Activated CD4-positive, CD25-positive, alpha-beta regulatory T cell (primary cell): ENCODE measurements at regions not wholly inside any gene's neighbourhood (a gene's known extent, or its start where the extent isn't known, plus 50 kb on each side); places are given as distances from the start of the nearest gene placed in this dataset.

ENCODE experiments used
- DNase-seq, 4 experiments: peaks; one replicate each; lab custom pipeline; 2025; lab: John Stamatoyannopoulos, UW

DNA sequence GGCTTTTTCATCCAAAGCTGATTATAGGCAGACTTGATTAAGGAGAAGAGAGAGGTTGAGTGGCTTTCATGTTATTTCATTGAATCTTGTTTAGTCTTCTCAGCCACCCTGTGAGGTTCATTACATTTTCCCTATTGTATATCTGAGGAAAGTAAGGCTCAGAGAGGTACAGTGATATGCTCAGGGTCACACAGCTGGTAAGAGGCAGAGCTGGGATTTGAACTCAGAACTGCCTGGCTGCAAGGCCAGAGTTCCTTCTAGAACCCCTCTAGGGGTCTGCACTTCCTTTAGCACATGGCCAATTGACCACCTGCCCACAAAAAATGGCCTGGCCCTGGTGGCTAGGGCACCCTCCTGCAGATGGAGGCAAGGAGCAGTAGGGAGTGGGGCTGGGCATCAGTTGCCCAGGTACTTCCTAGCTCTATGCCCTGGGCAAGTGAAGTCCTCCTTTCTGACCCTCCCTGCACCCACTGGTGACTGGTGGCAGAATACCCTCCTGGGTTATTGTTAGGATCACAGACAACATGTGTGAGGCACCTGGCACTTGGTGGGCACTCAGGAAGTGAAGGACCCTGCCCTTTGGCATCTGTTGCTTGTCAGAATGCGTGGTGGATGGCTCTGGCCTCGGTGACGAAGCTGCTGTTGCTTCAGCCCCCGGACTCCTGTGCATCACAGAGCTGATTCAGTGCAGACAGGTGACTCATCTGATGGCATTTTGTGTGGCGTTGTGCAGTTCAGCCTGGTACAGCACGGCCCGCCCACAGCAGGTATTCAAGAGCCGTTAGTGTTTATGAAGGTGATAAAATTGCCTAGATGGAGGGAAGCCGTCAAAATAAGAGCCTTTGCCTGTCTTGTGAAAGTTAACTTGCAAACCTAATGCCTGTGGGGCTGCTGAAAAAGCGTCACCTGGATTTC, 115.8 kb downstream of the SLC25A47 start:
- peak in 1 of 4 experiments; percentile 19 for DNase-seq

DNA sequence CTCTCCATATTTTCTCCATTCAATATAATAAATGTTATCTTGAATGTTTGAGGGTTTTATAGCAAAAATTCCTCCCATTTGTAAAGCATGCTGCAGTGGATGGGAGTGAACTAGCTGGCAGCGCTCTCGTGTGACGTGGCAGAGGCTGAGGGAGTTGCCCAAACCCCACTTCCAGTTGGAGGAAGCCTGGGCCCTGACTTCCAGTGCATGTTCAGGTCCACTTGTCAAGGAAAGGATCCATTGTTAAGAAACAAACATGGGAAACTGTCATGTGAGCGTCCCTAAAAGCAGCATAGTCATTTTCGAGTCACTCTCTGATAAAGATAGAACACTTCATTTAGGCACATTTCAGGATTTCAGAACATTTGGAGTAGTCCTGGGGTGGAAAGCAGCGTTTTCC, 116.6 kb downstream of the SLC25A47 start:
- DNase-seq = no peak

DNA sequence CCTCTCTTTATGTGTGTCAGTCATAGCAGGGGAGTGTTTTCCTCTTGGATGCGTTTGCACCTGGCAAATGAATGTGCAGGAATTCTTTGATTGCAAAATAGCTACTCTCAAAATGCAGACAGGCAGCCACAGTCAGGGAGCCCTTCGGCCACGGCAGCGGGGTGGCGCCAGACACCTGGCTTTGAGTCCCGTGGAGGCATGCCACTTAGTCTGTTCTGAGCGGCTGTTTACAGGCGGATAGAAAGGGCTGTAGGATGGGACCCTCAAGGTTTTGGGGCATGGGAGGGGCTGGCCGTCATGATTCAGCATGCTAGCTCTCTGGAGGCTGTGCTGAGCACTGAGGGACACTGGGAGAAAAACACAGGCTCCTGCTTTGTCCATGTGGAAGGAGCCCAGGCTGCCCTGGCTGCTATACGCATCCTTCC, 117.1 kb downstream of the SLC25A47 start:
- no peak for DNase-seq

DNA sequence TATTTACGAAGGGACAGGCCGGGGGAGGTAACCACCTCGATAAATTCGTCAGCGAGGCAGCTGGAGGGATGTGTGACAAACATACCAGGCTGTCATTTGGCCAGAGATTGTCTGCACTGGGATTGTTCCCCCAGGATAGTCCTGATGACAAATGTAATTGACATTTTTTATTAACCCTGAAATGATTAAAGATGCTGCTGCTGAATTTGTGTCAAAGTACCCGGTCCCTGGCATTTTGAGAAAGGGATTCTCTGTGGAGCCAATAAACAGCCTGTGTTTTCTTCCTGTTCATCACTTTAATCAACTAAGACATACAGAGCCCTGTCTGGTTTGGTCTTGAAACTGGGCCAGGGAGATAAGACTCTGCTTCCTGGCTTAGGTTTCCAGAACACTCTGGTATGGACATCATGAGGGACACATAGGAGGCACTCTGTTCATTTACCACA, 117.6 kb downstream of the SLC25A47 start:
- no peak for DNase-seq

DNA sequence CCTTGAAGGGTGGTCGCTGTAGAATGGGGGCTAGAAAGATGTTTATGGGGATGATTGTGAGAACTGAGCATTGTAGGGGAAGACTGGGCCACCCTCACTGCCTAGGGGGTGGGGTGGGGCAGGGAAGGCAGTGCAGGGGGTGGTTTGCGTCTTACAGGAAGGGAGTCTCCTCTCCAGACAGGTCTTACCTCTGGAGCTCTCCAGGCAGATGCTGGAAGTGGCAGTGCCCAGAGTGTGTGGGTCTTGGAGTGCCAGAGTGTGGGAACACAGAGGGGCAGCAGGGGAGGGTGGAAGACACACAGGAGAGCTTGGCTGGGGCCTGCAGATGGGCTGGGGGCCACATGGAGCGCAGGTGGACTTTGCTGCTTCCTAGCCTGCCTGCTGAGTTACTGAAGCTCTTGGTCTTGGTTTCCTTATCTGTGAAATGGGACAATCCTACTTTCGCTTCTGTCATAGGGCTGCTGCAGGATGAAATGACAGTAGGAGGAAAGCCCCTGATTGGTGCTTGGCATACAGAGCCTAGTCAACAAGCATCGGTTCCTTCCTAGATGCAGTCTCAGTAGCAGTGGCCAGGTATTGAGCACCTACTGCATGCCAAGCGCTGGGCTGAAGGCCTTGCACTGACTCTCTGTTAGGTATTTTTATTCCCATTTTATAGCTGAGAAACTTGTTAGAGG, 118.3 kb downstream of the SLC25A47 start:
- DNase-seq = no peak

DNA sequence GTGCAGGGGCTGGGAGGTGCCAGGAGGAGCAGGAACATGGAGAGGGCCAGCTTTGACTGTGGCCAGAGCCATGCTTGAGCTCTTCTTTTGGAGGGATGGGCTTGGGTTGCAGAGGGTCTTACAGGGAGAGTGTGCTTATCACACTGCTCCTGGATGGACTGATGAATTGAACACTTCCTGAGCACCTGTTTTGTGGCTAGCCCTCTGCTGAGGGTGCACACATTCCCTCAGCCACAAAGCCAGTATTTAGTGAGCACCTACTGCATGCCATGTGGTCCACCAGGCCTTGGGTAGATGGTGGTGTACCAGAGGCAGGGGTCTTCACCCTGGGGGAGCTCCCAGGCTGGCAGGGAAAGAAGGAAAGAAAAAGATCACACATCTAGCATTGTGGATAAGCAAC, 118.9 kb downstream of the SLC25A47 start:
- DNase-seq = no peak

DNA sequence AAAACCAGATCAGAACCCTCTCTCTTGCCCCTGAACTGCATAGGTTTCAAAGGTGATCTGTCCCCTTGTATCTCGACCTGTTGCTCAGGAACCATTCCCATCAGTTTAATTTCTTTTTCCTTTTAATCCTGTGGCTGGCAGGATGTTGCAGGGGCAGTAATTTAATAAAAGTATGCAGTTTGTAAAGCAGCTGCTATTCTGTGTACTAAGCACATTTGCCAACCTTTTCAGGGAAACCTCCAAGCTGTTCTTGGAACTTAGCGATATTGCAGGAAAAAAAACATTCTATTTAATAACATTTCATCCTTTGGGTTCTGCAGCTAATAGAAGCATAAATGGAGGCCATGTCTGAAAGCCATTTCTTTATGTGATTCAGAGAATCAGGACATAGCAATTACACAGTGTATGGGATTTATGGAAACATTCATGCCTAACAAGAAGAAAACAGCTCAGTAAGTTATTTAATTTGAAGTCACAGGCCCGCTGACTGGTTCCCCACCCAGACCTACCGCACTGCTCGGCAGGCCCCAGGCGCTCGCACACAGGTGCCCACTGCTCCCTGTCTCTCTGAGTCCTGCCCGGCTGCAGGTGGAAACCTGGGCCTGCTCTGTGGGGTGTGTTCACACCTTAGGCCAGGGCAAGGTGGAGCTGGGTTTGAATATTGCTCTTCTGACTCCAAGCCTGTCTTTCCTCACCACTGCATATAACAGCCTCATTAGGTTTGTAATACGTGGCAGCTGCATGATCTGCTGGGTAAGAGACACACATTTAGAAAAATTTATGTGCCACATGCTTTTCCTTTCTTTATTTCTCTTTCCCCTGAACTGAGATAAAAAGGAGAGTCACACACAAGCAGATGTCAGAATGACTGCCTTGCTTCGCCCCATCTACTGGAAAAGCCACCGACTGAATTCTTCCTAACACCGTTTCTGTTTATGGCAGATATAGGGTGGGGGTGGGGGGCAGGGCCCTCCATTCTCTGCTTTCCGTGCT, 119.7 kb downstream of the SLC25A47 start:
- no peak for DNase-seq

DNA sequence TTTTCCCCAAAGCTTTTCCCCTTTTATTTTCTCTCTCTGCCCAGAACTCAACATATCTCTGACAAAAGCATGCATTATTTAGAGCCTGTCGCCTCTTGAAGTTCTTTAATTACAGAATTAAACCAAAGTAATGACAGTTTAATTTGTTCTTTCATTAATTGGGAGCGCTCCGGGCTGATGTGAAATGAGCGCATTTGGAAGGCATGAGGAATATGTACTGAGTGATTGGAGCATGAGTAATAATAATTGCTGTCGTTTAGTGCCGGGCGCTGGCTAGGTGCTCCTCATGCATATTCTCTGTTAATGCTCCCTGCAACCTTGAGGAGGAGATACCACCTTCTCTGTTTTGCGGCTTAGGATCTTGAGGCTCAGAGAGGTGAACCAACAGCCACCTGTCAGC, 120.5 kb downstream of the SLC25A47 start:
- DNase-seq = no peak

DNA sequence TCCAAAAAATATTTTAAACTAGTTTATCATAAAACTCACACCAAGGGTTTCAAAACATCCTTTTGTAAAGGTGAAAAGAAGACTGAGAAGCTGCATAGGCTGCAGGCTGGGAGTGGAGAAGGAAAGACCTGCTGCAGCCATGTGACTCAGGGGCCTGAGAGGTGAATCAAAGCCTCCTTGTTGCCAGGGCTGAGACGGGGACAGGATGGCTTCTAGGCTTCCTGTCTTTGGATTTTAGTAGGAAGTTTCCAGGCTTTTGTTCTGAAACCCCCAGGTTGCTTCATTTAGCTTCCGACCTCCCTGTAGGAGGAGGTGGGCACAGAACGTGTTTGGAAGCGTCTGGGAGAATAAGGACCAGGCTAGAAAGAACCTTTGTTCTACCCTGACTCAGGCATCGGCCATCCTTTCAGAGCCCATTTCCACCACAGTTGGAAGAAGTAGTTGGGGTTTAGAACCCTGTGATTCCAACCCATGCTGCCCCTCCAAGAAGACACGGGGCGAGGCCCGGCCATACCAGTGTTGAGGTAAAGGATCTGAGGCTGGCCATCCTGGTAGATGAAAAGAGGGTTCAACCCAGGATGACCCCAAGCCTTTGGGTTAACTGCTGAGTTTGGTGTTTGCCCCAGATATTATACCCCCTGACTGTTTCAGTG, 122.4 kb downstream of the SLC25A47 start:
- DNase-seq = no peak

DNA sequence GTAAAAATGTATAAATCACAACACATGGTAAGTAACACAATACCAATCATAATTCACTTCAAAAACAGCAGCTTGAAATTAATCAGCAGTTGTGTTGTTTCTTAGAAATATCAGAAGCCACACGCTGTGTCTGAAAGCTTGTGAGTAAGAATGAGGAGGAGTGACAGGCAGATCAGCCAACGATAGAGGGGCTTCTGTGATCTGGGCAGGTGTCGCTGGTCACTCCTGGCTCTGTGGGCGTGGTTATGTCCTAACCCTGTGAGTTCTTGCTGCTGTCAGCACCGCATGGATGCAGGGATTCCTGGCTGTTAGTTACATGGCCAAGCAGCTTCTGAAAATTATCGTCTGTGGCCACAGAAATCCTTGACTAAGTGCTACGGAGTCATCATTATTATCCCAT, 123.4 kb downstream of the SLC25A47 start:
- no peak for DNase-seq

DNA sequence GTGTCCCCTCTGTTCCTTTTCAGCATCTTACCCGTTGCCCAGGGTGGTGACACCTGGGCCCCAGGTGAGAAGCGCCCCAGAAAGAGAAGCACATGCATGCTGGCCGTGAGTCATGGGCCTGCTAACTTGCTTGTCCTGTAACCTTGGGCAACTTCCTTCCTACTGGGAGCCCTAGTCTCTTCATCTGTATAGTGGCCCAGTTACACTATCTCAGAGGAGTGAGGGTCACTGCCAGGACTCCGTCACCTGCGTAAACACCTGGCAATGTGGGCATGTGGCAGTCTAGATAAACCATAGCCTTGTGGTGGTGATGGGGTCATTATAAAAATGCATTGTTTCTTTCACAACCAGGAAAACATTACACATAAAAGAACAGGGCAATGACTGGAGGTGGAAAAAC, 125.2 kb downstream of the SLC25A47 start:
- DNase-seq = no peak

DNA sequence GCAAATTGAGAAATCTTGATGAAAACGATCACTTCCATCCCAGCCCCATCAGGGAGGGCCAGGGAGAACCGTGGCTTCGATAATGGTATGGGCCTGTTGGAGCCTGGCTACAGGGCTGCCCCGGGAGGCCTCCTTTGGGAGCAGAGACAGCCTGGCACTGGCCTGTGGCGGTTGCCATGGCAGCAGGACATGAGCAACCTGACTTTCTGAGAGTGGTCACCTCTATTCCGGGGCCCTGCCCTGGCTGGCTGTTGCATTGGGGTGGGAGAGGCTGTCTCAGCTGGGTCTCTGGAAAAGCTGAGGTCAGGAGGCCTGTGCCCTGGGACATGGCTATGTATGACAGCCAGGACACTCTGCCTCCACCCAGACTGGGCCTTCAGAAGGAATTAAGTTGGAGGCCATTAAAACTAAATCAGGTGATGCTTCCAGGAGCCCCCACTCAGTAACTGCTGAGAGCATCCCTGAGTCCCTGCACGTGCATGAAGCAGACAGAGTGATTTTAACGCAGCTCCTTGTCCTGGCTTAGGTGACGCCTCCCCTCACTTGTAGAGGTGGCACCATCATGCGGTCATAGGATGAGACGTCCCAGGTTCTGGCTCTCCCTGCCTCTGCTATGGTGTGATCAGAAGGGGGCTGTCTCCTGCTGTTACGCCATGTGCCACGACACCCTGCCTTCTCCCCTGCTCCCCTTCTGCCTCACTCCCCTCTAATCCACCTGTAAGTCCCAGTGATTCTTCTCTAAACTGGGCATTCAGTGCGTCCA, 126.3 kb downstream of the SLC25A47 start:
- DNase-seq = no peak

DNA sequence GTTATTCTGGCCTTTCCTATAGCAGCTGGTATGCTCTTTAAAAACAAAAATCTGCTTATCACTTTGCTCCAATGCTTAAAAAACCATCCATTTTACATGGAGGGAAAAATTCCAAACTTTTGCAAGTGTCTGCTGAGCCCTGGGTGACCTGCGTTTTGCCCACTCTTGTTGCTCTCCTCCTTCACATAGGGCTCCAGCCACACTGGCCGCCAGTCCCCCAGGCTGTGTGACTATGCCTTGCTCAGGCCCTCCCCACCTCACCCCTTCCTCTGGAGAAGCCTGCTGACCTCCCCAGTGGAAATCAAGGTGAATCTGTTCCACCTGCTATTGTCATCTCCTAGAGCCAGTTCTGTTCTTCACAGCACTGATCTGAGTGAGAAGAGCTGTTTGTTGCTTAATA, 126.9 kb downstream of the SLC25A47 start:
- DNase-seq = no peak

DNA sequence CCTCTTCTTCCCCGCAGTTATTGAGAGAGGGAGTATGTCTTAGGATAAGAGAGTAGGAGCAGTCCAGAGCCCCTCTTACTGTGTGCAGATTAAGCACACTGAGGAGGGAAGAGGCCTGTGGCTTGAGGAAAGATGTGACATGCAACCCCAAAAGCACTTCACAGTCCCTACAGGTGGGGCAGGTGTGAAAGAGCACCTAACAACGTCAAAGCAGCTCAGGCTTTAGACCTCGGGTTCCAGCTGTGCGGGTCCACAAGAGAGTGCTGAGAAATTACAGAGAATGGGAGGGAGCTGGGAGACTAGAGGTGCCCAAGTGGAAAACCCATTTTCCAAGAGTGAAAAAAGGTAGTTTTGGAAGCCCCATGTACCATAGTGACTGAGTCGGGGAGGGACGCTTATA, 127.6 kb downstream of the SLC25A47 start:
- DNase-seq = no peak

DNA sequence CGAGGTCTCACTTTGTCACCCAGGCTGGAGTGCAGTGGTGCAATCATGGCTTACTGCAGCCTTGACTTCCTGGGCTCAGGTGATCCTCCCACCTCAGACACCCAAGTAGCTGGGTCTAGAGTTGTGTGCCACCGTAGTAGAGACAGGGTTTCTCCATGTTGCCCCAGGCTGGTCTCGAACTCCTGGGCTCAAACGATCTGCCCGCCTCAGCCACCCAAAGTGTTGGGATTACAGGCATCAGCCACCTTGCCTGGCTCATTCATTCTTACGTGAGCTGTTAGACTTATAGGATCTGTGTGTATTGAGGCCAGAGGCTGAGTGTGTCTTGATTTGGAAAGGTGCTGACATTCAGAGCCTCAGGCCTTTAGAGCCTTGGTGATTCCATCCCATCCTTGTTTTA, 128.1 kb downstream of the SLC25A47 start:
- DNase-seq = no peak

DNA sequence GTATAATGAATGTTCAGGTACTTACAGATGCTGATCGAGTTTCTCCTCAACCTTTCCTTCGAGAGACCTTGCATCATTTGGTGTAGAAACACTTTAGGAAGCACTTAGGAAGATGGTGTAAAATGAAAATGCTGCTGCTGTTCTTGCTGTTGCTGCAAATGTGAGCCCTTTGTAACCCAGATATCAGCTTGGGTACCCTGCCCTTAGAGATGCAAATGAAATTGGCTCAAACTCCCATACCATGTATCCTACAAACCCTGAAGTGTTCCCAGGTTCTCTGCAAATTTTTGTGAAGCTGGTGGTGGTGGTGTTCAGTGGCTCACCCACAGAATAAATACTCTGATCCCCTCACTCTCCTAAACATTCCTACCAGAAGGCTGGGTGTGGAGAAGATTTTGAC, 130.8 kb downstream of the SLC25A47 start:
- no peak for DNase-seq

DNA sequence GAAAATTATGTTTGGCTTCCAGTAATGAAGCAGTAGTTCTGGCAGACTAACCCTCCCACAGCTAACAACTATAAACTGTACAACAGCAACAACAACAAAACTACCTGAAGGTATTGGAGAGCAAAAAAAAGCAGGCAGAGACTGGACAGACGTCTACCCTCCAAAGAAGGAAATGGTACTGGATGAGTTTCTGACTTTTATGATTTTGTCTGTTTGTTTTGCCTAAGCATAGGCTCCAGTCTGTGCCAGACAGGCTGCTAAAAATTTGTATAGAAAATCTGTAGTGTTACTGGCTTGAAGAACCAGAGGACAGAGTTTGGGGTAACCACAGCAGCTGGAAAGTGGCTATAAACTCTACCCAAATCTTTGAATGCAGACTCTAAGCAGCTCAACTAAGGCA, 131.3 kb downstream of the SLC25A47 start:
- no peak for DNase-seq

DNA sequence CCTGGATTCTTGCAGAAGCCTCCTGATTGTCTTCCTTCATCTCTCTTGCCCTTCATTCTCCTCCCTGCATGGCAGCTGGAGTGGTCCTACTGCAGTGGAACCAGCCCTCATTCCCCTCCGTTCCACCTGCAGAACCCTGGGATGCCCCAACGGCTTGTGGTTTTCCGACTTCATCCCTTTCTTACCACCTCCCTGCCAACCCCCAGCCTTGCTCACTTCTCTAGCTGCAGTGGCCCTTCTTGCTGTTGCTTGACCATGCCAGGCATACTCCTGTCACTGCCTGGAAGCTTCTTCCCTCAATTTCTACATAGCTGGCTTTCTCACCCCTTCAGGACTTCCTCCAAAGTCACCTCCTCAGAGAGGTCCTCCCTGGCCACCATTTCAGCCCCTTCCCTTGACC, 123.3 kb downstream of the BEGAIN start:
- DNase-seq = no peak

DNA sequence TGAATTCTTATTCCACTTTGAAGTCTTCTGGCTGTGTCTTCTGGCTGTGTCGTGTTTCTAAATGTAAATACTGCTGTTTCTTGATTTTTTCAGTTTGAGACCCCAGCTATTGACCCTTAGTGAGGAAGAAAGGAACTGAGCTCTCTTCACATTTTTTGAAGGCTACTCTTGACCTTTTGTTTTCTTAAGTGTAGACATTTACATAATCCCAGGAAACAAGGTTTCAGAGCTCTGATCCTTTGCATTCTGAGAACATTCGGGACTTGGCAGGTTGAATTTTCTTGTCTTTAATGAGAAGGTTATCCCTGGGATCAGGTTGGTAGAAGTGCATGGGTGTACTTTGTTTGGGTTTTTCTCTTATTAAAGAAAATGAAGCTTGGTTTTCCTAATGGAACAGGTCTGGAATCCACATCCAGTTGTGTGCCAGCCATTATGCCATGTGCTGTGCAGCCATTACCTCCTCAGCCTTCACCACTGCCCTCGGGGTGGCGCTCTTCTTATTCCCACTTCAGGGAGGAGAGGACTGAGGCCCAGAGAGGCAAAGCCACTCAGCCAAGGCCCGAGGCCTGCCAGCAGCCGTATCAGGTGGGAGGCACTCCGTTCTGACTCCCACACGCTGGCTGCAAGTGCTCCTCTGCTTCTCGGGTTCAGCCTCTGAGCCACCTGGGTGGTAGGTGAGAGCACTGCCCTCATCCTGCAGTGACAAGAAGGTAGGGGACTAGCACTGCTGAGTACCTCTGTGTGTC, 120.9 kb downstream of the BEGAIN start:
- DNase-seq = no peak
